Thymus (tissue), 11 donors: ENCODE measurements at regions not wholly inside any gene's neighbourhood (a gene's known extent, or its start where the extent isn't known, plus 50 kb on each side); places are given as distances from the start of the nearest gene placed in this dataset.

Experiments used
- DNase-seq, 9 donors: peaks; one replicate each; pipeline ENCODE4 v3.0.0-alpha.2; 2013; ENCODE audit warnings: low spot score in 9 of 9, low read depth in 6 of 9, missing footprints in 1 of 9
- H3K27ac ChIP-seq, 2 donors: one replicate each; pipeline ENCODE4 v1.5.1; 2013; ENCODE audit warnings: control low read depth in 1 of 2, low read depth in 1 of 2, low read length in 1 of 2, mild to moderate bottlenecking in 1 of 2, moderate library complexity in 1 of 2
- H3K27me3 ChIP-seq, 2 donors: one replicate each; pipeline ENCODE4 v1.5.1; 2013; ENCODE audit warnings: low read length in 1 of 2; ENCODE audit not compliant: control insufficient read depth in 2 of 2, insufficient read depth in 1 of 2
- H3K36me3 ChIP-seq, 2 donors: one replicate each; pipeline ENCODE4 v1.5.1; 2013; ENCODE audit warnings: low read length in 1 of 2, mild to moderate bottlenecking in 1 of 2, moderate library complexity in 1 of 2; ENCODE audit not compliant: control insufficient read depth in 2 of 2, insufficient read depth in 2 of 2
- H3K4me1 ChIP-seq, 2 donors: one replicate each; pipeline ENCODE4 v1.5.1; 2013; ENCODE audit warnings: low read length in 2 of 2; ENCODE audit not compliant: control insufficient read depth in 2 of 2, insufficient read depth in 2 of 2
- H3K4me3 ChIP-seq, 2 donors: one replicate each; pipeline ENCODE4 v1.5.1; 2013; ENCODE audit warnings: low read length in 2 of 2, control low read depth in 1 of 2, mild to moderate bottlenecking in 1 of 2
- H3K9me3 ChIP-seq, 2 donors: one replicate each; pipeline ENCODE4 v1.5.1; 2013; ENCODE audit warnings: low read length in 1 of 2, mild to moderate bottlenecking in 1 of 2; ENCODE audit not compliant: control insufficient read depth in 2 of 2, insufficient read depth in 1 of 2
- WGBS: extraction: QIAGEN DNeasy Blood & Tissue Kit; methylation state at CpG from one replicate; pipeline ENCODE4 v1.1.7; 2013; 5-methylcytosine and 5-hydroxymethylcytosine counted together
- donor health status: healthy.

GRCh38 chrX:82232679-82233078 lies 1030.8 kb downstream of the SH3BGRL start:
- Histone ChIP-seq H3K36me3 (no peaks in the 10 kb centered on the region), H3K4me3 (no peak overlapping the region), H3K27me3 (no peaks in the 10 kb centered on the region), H3K27ac (no peak overlapping the region), H3K4me1 (no peaks in the 10 kb centered on the region), H3K9me3 (no peaks in the 10 kb centered on the region)
- no peak for DNase-seq

GRCh38 chrX:82237328-82237727 lies 1035.4 kb downstream of the SH3BGRL start:
- H3K4me3 ChIP-seq = no peak overlapping the region
- H3K36me3 ChIP-seq = no peaks in the 10 kb centered on the region
- no peaks in the 10 kb centered on the region for H3K27me3 ChIP-seq
- no peak for DNase-seq
- no peak overlapping the region for H3K27ac ChIP-seq
- 92% methylated on average over 1 of the region's 1 CpG for WGBS
- H3K4me1 ChIP-seq = no peaks in the 10 kb centered on the region
- peaks cover 0 to 8% of the 10 kb centered on the region in 2 donors for H3K9me3 ChIP-seq
